ENCODE measurements at regions not wholly inside any gene's neighbourhood (a gene's known extent, or its start where the extent isn't known, plus 50 kb on each side); places are given as distances from the start of the nearest gene placed in this dataset.

GRCh38 chr5:115461506-115462290 lies 82.9 kb downstream of the FEM1C start:
- Histone ChIP-seq H3K27me3 (ENCODE audit: control insufficient read depth, insufficient read depth, low read length) (no peaks in the 10 kb centered on the region), H3K79me2 (no peaks in the 10 kb centered on the region), H3K36me3 (ENCODE audit: control insufficient read depth, insufficient read depth, low read length) (no peaks in the 10 kb centered on the region), H3K4me3 (ENCODE audit: low read depth, low read length) (no peak overlapping the region), H3K9ac (no peak overlapping the region), H3K4me1 (peaks cover 3% of the 10 kb centered on the region), H3K27ac (no peak overlapping the region), H3K4me2 (ENCODE audit: low read length) (no peak overlapping the region), H3K9me3 (ENCODE audit: control insufficient read depth, low read length) (no peaks in the 10 kb centered on the region), H2AFZ (no peak overlapping the region)
- TF ChIP-seq CTCF (IDR thresholded peaks at IDR 0.05), result no peak

GRCh38 chr5:115461093-115461492 lies 83.5 kb downstream of the FEM1C start:
- TF ChIP-seq CTCF (IDR thresholded peaks at IDR 0.05), result no peak
- H3K27ac ChIP-seq, result no peak overlapping the region

GRCh38 chr5:115460472-115460871 lies 84.1 kb downstream of the FEM1C start:
- no peak overlapping the region for H3K9ac ChIP-seq
- no peak overlapping the region for H3K4me2 ChIP-seq (ENCODE audit: low read length)
- H3K4me1 ChIP-seq, result peaks cover 3% of the 10 kb centered on the region
- H3K36me3 ChIP-seq (ENCODE audit: control insufficient read depth, insufficient read depth, low read length), result no peaks in the 10 kb centered on the region
- H3K4me3 ChIP-seq (ENCODE audit: low read depth, low read length), result no peak overlapping the region
- H3K27ac ChIP-seq, result no peak overlapping the region
- H3K27me3 ChIP-seq (ENCODE audit: control insufficient read depth, insufficient read depth, low read length), result no peaks in the 10 kb centered on the region
- no peaks in the 10 kb centered on the region for H3K9me3 ChIP-seq (ENCODE audit: control insufficient read depth, low read length)
- H2AFZ ChIP-seq, result no peak overlapping the region
- no peak for TF ChIP-seq CTCF (IDR thresholded peaks at IDR 0.05)
- no peaks in the 10 kb centered on the region for H3K79me2 ChIP-seq

More at GRCh38 chr5:115461093-115461492, 83.5 kb downstream of the FEM1C start:
- no peak overlapping the region for H3K9ac ChIP-seq
- no peaks in the 10 kb centered on the region for H3K36me3 ChIP-seq (ENCODE audit: control insufficient read depth, insufficient read depth, low read length)
- H3K27me3 ChIP-seq (ENCODE audit: control insufficient read depth, insufficient read depth, low read length), result no peaks in the 10 kb centered on the region
- H3K4me1 ChIP-seq, result peaks cover 3% of the 10 kb centered on the region
- no peak overlapping the region for H2AFZ ChIP-seq
- no peaks in the 10 kb centered on the region for H3K9me3 ChIP-seq (ENCODE audit: control insufficient read depth, low read length)
- H3K4me2 ChIP-seq (ENCODE audit: low read length), result no peak overlapping the region
- no peak overlapping the region for H3K4me3 ChIP-seq (ENCODE audit: low read depth, low read length)
- no peaks in the 10 kb centered on the region for H3K79me2 ChIP-seq

GRCh38 chr5:115459855-115460341 lies 84.7 kb downstream of the FEM1C start:
- Histone ChIP-seq H3K27me3 (ENCODE audit: control insufficient read depth, insufficient read depth, low read length) (no peaks in the 10 kb centered on the region), H3K4me2 (ENCODE audit: low read length) (no peak overlapping the region), H2AFZ (no peak overlapping the region), H3K9ac (no peak overlapping the region), H3K27ac (no peak overlapping the region), H3K4me1 (peaks cover 3% of the 10 kb centered on the region), H3K79me2 (no peaks in the 10 kb centered on the region), H3K4me3 (ENCODE audit: low read depth, low read length) (no peak overlapping the region), H3K9me3 (ENCODE audit: control insufficient read depth, low read length) (no peaks in the 10 kb centered on the region), H3K36me3 (ENCODE audit: control insufficient read depth, insufficient read depth, low read length) (no peaks in the 10 kb centered on the region)
- no peak for TF ChIP-seq CTCF (IDR thresholded peaks at IDR 0.05)

GRCh38 chr5:115458416-115458815 lies 86.2 kb downstream of the FEM1C start:
- TF ChIP-seq CTCF (IDR thresholded peaks at IDR 0.05), result no peak
- H3K4me2 ChIP-seq (ENCODE audit: low read length), result no peak overlapping the region
- H3K9me3 ChIP-seq (ENCODE audit: control insufficient read depth, low read length), result no peaks in the 10 kb centered on the region
- H3K4me3 ChIP-seq (ENCODE audit: low read depth, low read length), result no peak overlapping the region
- H3K4me1 ChIP-seq, result peaks cover 3% of the 10 kb centered on the region
- no peaks in the 10 kb centered on the region for H3K79me2 ChIP-seq
- H3K27me3 ChIP-seq (ENCODE audit: control insufficient read depth, insufficient read depth, low read length), result no peaks in the 10 kb centered on the region
- H3K9ac ChIP-seq, result no peak overlapping the region
- no peaks in the 10 kb centered on the region for H3K36me3 ChIP-seq (ENCODE audit: control insufficient read depth, insufficient read depth, low read length)
- H3K27ac ChIP-seq, result no peak overlapping the region
- peak overlapping the region; percentile 63 for H2AFZ ChIP-seq

Measured in parathyroid adenoma (tissue), 2 donors.